Esophagus muscularis mucosa (tissue), 4 donors: ENCODE measurements at regions not wholly inside any gene's neighbourhood (a gene's known extent, or its start where the extent isn't known, plus 50 kb on each side); places are given as distances from the start of the nearest gene placed in this dataset.

Source experiments
- EP300 ChIP-seq: sonication (generic); formaldehyde crosslinking; IDR thresholded peaks from one replicate; pipeline ENCODE4 v1.6.1; 2017; ENCODE audit warnings: antibody characterized with exemption
- POLR2A ChIP-seq: fragments of 450-650 bp; IDR thresholded peaks from one replicate; pipeline ENCODE4 v1.6.1; 2017; ENCODE audit warnings: antibody characterized with exemption, moderate library complexity, mild to moderate bottlenecking, low read depth
- TF ChIP-seq, protein P1 (sequence below), 3 experiments: fragments of 200-600 bp in 2 of 3; fragments of 450-650 bp in 1 of 3; sonication (generic) in 2 of 3; IDR thresholded peaks; one replicate each; pipeline ENCODE4 v1.5.1; 2017 to 2019; ENCODE audit warnings: antibody characterized with exemption in 3 of 3, mild to moderate bottlenecking in 2 of 3, moderate library complexity in 1 of 3

DNA sequence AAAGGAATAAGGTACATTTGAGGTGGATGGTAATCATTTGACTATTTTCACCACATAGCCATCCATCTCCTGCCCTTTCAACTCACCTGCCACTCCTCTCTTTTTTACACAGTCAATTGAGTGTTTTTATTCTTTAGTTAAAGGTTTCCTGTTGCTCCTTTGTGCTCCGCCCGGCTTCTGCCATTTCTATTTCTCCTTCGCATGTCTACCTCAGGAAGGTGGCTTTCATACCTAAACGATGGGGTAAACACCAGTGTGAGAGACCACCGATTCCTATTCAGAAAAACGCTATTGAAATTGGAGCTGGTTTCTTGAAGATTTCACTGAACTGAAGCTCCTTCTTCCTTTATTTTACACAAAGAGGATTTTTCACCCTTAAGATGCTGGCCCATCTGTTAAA is 1628.0 kb upstream of the PIK3C3 start:
- TF ChIP-seq EP300 (no peak), POLR2A (no peak)
- TF ChIP-seq, protein P1, sequence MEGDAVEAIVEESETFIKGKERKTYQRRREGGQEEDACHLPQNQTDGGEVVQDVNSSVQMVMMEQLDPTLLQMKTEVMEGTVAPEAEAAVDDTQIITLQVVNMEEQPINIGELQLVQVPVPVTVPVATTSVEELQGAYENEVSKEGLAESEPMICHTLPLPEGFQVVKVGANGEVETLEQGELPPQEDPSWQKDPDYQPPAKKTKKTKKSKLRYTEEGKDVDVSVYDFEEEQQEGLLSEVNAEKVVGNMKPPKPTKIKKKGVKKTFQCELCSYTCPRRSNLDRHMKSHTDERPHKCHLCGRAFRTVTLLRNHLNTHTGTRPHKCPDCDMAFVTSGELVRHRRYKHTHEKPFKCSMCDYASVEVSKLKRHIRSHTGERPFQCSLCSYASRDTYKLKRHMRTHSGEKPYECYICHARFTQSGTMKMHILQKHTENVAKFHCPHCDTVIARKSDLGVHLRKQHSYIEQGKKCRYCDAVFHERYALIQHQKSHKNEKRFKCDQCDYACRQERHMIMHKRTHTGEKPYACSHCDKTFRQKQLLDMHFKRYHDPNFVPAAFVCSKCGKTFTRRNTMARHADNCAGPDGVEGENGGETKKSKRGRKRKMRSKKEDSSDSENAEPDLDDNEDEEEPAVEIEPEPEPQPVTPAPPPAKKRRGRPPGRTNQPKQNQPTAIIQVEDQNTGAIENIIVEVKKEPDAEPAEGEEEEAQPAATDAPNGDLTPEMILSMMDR (IDR thresholded peaks at IDR 0.05) = no peak
